Gastroesophageal sphincter (tissue), 4 donors: ENCODE measurements at regions not wholly inside any gene's neighbourhood (a gene's known extent, or its start where the extent isn't known, plus 50 kb on each side); places are given as distances from the start of the nearest gene placed in this dataset.

Experiments used
- ATAC-seq: fragments of 150-250 bp; one replicate; pipeline ENCODE4 v1.9.1; 2016; ENCODE audit warnings: mild to moderate bottlenecking, moderate library complexity
- H3K27ac ChIP-seq, 4 donors: fragments of 200-600 bp; sonication (generic) in 3 of 4; 1 replicate in 3 of 4; 2 replicates in 1 of 4; pipeline ENCODE4 v1.5.1; 2016 to 2019
- H3K27me3 ChIP-seq: fragments of 200-600 bp; sonication (generic); one replicate; pipeline ENCODE4 v1.5.1; 2019
- H3K36me3 ChIP-seq, 2 donors: fragments of 200-600 bp; sonication (generic); one replicate each; pipeline ENCODE4 v1.5.1; 2019; ENCODE audit warnings: control low read depth in 1 of 2
- H3K4me1 ChIP-seq, 3 donors: fragments of 200-600 bp; sonication (generic); 1 replicate in 2 of 3; 2 replicates in 1 of 3; pipeline ENCODE4 v1.5.1; 2016 to 2019; ENCODE audit warnings: control low read depth in 2 of 3
- H3K4me3 ChIP-seq, 2 donors: fragments of 200-600 bp; sonication (generic); one replicate each; pipeline ENCODE4 v1.5.1; 2019; ENCODE audit warnings: mild to moderate bottlenecking in 1 of 2, moderate library complexity in 1 of 2
- H3K9me3 ChIP-seq, 3 donors: fragments of 200-600 bp; sonication (generic); one replicate each; pipeline ENCODE4 v1.5.1; 2017 to 2019; ENCODE audit warnings: control low read depth in 2 of 3
- EP300 ChIP-seq: sonication (generic); formaldehyde crosslinking; IDR thresholded peaks from one replicate; pipeline ENCODE4 v1.6.1; 2017; ENCODE audit warnings: antibody characterized with exemption, mild to moderate bottlenecking
- POLR2A ChIP-seq, 2 donors: fragments of 450-650 bp; IDR thresholded peaks; one replicate each; pipeline ENCODE4 v1.6.1; 2017; ENCODE audit warnings: antibody characterized with exemption in 2 of 2, mild to moderate bottlenecking in 2 of 2, moderate library complexity in 1 of 2
- POLR2AphosphoS5 ChIP-seq: sonication (generic); formaldehyde crosslinking; IDR thresholded peaks from one replicate; pipeline ENCODE4 v1.6.1; 2017; ENCODE audit warnings: antibody characterized with exemption
- WGBS, 2 donors: methylation state at CpG; one replicate each; pipeline ENCODE4 v1.1.5; 2018; ENCODE audit warnings: low coverage in 1 of 2; 5-methylcytosine and 5-hydroxymethylcytosine counted together
- TF ChIP-seq, protein P1 (sequence below), 4 experiments: fragments of 200-600 bp in 2 of 4; fragments of 450-650 bp in 2 of 4; sonication (generic) in 1 of 4; IDR thresholded peaks; one replicate each; pipeline ENCODE4 v1.5.1; 2017 to 2019; ENCODE audit warnings: antibody characterized with exemption in 4 of 4, mild to moderate bottlenecking in 2 of 4, moderate library complexity in 2 of 4

DNA sequence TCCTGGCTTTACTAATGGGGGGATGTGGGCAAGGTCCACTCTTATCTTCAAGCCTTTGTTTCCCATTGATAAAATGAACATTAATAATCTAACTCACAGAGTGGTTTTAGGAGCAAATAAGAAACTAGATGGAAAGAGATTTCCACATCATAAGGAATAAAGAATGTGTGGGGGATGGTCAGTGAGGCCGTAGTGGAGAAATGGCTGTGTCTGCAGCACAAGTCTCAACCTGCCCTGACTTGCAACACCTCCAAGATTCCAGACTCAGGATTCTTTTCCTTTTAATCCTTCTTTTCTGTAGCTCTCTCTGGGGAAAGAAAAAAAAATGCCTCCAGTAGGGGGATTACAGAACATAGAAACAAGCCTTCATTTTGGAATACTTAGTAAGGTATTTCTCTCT lies 124.2 kb upstream of the MEX3C start:
- WGBS, 2 donors: 17 to 20% methylated on average over 1 of the region's 1 CpG
- ATAC-seq: no peak
- Histone ChIP-seq H3K27me3 (no peaks in the 10 kb centered on the region), H3K27ac (no peak overlapping the region), H3K36me3 (no peaks in the 10 kb centered on the region), H3K9me3 (no peaks in the 10 kb centered on the region), H3K4me1 (no peaks in the 10 kb centered on the region), H3K4me3 (no peak overlapping the region)
- TF ChIP-seq, protein P1, sequence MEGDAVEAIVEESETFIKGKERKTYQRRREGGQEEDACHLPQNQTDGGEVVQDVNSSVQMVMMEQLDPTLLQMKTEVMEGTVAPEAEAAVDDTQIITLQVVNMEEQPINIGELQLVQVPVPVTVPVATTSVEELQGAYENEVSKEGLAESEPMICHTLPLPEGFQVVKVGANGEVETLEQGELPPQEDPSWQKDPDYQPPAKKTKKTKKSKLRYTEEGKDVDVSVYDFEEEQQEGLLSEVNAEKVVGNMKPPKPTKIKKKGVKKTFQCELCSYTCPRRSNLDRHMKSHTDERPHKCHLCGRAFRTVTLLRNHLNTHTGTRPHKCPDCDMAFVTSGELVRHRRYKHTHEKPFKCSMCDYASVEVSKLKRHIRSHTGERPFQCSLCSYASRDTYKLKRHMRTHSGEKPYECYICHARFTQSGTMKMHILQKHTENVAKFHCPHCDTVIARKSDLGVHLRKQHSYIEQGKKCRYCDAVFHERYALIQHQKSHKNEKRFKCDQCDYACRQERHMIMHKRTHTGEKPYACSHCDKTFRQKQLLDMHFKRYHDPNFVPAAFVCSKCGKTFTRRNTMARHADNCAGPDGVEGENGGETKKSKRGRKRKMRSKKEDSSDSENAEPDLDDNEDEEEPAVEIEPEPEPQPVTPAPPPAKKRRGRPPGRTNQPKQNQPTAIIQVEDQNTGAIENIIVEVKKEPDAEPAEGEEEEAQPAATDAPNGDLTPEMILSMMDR (IDR thresholded peaks at IDR 0.05): no peak
- TF ChIP-seq POLR2AphosphoS5 (no peak), POLR2A (IDR thresholded peaks at IDR 0.05) (no peak), EP300 (no peak)

DNA sequence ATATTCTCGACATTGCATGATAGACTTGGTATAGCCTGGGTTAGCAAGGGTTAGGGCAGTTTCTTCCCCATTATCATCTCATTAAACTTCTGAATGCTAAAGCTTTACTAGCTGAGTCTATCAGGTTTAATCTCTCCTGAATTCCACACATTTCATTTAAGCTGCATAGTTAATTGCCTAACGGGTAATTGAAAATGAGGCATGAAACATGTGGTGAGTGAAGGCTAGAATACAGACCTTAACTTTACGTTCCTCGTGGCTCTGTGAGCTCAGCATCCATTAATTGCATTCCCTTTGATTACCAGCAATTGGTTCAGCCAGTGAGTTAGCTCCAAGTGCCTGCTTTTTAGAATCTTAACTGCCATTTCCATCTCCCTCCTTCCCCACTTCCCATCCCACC lies 126.5 kb upstream of the MEX3C start:
- 96 to 100% methylated on average over 1 to 4 of the region's 4 CpGs for WGBS, 2 donors
- H3K4me1 ChIP-seq: no peaks in the 10 kb centered on the region
- H3K36me3 ChIP-seq: no peaks in the 10 kb centered on the region
- no peaks in the 10 kb centered on the region for H3K9me3 ChIP-seq
- TF ChIP-seq POLR2A (IDR thresholded peaks at IDR 0.05): no peak
- no peak for TF ChIP-seq EP300
- TF ChIP-seq, protein P1 (IDR thresholded peaks at IDR 0.05): no peak
- no peak for TF ChIP-seq POLR2AphosphoS5
- ATAC-seq: no peak
- H3K27me3 ChIP-seq: no peaks in the 10 kb centered on the region
- H3K27ac ChIP-seq: no peak overlapping the region
- no peak overlapping the region for H3K4me3 ChIP-seq

DNA sequence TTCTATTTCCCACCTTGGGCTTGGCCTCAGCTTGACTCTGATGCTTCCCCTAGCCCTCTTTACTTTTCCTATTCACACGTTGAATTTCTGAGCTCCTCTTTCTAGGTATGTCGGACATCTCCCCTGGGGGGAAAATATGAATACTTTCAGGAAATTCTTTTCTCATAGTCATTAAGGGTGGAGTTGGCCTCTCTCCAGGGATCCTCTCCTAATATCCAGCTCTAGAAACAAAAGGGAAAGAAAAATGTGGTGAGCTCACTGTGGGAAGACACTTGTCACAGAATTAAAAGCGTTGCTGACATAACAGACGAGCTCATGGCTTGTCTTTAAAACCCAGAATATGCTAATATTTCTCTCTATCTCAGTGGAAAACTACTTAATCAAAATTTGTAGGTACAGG lies 132.7 kb upstream of the MEX3C start:
- no peaks in the 10 kb centered on the region for H3K27me3 ChIP-seq
- H3K9me3 ChIP-seq: no peaks in the 10 kb centered on the region
- H3K4me3 ChIP-seq: no peak overlapping the region
- H3K4me1 ChIP-seq: no peaks in the 10 kb centered on the region
- no peak overlapping the region for H3K27ac ChIP-seq
- H3K36me3 ChIP-seq: no peaks in the 10 kb centered on the region
- WGBS, 2 donors: 29 to 53% methylated on average over 4 of the region's 4 CpGs
- TF ChIP-seq POLR2A (IDR thresholded peaks at IDR 0.05): no peak
- no peak for TF ChIP-seq POLR2AphosphoS5
- TF ChIP-seq, protein P1 (IDR thresholded peaks at IDR 0.05): no peak
- TF ChIP-seq EP300: no peak
- ATAC-seq: no peak

DNA sequence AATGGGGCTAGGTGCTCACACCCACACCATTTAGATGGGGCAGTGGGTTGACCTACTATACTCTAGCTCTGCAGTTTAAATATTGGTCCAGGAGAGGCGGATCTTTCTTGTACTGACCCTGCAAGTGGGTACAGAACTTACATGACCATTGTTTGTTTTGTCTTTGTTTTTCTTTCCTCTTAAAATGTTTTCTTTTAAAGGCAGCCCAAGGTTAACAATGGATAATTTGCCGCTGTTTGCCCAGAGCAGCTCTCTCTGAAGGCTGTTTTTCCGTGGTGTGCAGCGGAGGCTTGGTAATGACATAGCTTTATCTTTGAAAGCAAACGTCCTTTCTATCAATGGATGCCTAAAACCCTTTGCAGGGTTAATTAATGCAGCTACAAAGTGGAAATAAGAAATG lies 133.3 kb upstream of the MEX3C start:
- no peaks in the 10 kb centered on the region for H3K9me3 ChIP-seq
- ATAC-seq: no peak
- H3K27me3 ChIP-seq: no peaks in the 10 kb centered on the region
- WGBS, 2 donors: 29 to 78% methylated on average over 5 of the region's 5 CpGs
- TF ChIP-seq, protein P1 (IDR thresholded peaks at IDR 0.05): no peak
- TF ChIP-seq EP300 (no peak), POLR2AphosphoS5 (no peak), POLR2A (IDR thresholded peaks at IDR 0.05) (no peak)
- no peak overlapping the region for H3K4me3 ChIP-seq
- no peaks in the 10 kb centered on the region for H3K36me3 ChIP-seq
- no peaks in the 10 kb centered on the region for H3K4me1 ChIP-seq
- no peak overlapping the region for H3K27ac ChIP-seq

DNA sequence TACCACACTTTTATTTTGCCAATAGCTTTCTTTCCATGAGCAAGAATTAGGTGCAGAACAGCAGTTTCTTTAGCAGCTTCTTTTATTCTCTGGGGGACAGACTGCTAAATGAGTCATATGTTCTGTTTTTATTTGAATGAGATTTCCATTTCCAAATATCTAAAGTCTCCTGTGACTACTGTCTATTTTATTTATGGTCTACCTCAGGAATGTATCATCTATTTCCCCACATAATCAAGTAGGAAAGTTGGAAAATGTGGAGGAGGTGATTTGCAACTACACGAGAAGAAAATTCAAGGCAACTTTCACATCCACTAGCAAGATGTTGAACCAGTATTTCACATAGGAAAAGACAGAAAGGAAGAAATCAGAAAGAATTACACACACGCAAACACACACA lies 139.9 kb upstream of the MEX3C start:
- ATAC-seq: no peak
- Histone ChIP-seq H3K27ac (no peak overlapping the region), H3K9me3 (no peaks in the 10 kb centered on the region), H3K4me1 (no peaks in the 10 kb centered on the region), H3K27me3 (no peaks in the 10 kb centered on the region), H3K4me3 (no peak overlapping the region), H3K36me3 (no peaks in the 10 kb centered on the region)
- TF ChIP-seq POLR2AphosphoS5: no peak
- TF ChIP-seq, protein P1 (IDR thresholded peaks at IDR 0.05): no peak
- no peak for TF ChIP-seq POLR2A (IDR thresholded peaks at IDR 0.05)
- TF ChIP-seq EP300: no peak
- 65 to 100% methylated on average over 1 to 2 of the region's 2 CpGs for WGBS, 2 donors
